ENCODE measurements at regions not wholly inside any gene's neighbourhood (a gene's known extent, or its start where the extent isn't known, plus 50 kb on each side); places are given as distances from the start of the nearest gene placed in this dataset.

- Histone ChIP-seq H3K27me3 (no peaks in the 10 kb centered on the region), H3K27ac (no peak overlapping the region), H3K4me3 (no peak overlapping the region), H3K9me3 (no peaks in the 10 kb centered on the region), H3K4me1 (no peaks in the 10 kb centered on the region), H3K36me3 (no peaks in the 10 kb centered on the region)
- TF ChIP-seq POLR2AphosphoS5 (IDR thresholded peaks at IDR 0.05; ENCODE audit: insufficient read depth in 1 of 2, low read depth in 1 of 2) (no peak), POLR2A (IDR thresholded peaks at IDR 0.05) (no peak), CTCF (IDR thresholded peaks at IDR 0.05) (no peak)
- no peak for DNase-seq (ENCODE audit: extremely low spot score in 2 of 2)
- intact Hi-C loops (cut with DNase I) = no loop called here
These were observed 71.6 kb upstream of the SYN2 start for GRCh38 chr3:11932636-11933035.

DNA sequence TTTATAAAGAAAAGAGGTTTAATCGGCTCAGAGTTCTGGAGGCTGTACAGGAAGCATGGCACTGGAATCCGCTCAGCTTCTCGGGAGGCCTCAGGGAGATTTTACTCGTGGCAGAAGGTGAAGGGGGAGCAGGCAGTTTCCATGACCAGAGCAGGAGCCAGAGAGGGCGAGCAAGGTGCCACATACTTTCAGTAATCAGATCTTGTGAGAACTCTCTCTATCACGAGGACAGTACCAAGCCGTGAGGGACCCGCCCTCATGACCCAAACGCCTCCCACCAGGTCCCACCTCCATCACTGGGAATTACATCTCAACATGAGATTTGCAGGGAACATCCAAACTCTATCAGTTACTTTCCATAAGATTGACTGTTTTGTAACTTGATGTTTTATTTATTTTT, 70.7 kb upstream of the SYN2 start:
- H3K4me3 ChIP-seq = no peak overlapping the region
- intact Hi-C loops (cut with DNase I) = no loop called here

DNA sequence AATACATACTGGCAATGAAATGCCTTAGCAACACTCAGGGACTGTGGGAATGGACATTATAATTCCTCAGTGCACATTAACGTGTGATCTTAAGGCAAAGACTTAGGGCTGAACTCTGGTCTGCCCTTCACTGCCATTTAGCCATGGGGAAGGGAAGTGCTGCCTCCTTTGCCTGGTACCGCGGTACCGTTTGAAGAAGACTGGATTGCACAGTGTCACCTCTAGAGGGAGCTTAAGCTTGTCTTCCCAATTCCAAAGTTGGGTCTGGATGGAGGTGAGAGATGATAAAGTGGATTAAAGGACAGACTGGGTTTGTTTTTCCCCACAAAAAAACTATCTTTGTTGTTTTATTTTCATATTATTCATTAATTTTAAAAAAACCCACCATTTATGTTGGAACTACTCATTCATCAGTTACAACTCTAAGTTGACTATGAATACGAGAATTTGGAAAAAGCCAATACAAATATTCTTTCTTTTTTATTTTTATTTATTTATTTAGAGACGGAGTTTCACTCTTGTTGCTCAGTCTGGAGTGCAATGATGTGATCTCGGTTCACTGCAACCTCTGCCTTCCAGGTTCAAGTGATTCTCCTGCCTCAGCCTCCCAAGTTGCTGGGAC, 60.0 kb upstream of the SYN2 start:
- no peaks in the 10 kb centered on the region for H3K4me1 ChIP-seq
- intact Hi-C loops (cut with DNase I) = no loop called here
- H3K4me3 ChIP-seq = no peak overlapping the region
- no peak overlapping the region for H3K27ac ChIP-seq
- H3K9me3 ChIP-seq = no peaks in the 10 kb centered on the region
- no peak for TF ChIP-seq POLR2AphosphoS5 (IDR thresholded peaks at IDR 0.05; ENCODE audit: insufficient read depth in 1 of 2, low read depth in 1 of 2)
- no peak for TF ChIP-seq CTCF (IDR thresholded peaks at IDR 0.05)
- TF ChIP-seq POLR2A (IDR thresholded peaks at IDR 0.05) = no peak
- no peaks in the 10 kb centered on the region for H3K36me3 ChIP-seq
- DNase-seq (ENCODE audit: extremely low spot score in 2 of 2) = no peak
- H3K27me3 ChIP-seq = no peaks in the 10 kb centered on the region

More for the DNA sequence above, 70.7 kb upstream of the SYN2 start:
- Histone ChIP-seq H3K36me3 (no peaks in the 10 kb centered on the region), H3K9me3 (no peaks in the 10 kb centered on the region), H3K27ac (no peak overlapping the region), H3K27me3 (no peaks in the 10 kb centered on the region), H3K4me1 (no peaks in the 10 kb centered on the region)
- TF ChIP-seq POLR2AphosphoS5 (IDR thresholded peaks at IDR 0.05; ENCODE audit: insufficient read depth in 1 of 2, low read depth in 1 of 2) = no peak
- no peak for TF ChIP-seq CTCF (IDR thresholded peaks at IDR 0.05)
- TF ChIP-seq POLR2A (IDR thresholded peaks at IDR 0.05) = no peak
- DNase-seq (ENCODE audit: extremely low spot score in 2 of 2) = no peak

- no peaks in the 10 kb centered on the region for H3K36me3 ChIP-seq
- intact Hi-C loops (cut with DNase I) = no loop called here
- H3K4me1 ChIP-seq = no peaks in the 10 kb centered on the region
- TF ChIP-seq CTCF (IDR thresholded peaks at IDR 0.05) = no peak
- H3K9me3 ChIP-seq = no peaks in the 10 kb centered on the region
- H3K4me3 ChIP-seq = no peak overlapping the region
- no peaks in the 10 kb centered on the region for H3K27me3 ChIP-seq
- no peak for DNase-seq (ENCODE audit: extremely low spot score in 2 of 2)
- H3K27ac ChIP-seq = no peak overlapping the region
These were observed 55.9 kb upstream of the SYN2 start for GRCh38 chr3:11948331-11948730.

DNA sequence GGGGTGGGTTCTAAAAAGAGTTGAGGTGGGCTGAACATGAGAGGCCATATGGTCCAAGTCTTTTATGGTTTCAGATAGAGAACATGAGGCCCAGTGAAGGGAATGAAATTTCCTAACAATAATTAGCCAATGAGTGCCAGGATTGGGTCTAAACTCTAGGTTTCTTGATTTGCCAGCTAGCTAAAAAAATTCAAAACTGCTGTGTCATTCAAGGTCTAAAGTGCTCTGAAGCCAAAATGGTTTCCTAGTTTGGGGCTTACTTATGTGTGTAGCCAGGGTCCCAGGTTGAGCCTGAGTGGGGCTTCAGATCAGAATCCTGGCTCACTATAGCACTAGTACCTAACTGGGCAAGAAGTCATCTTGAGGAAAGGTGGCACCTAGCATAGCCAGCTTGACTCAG, 55.3 kb upstream of the SYN2 start:
- H3K4me1 ChIP-seq = no peaks in the 10 kb centered on the region
- no peak overlapping the region for H3K27ac ChIP-seq
- no peaks in the 10 kb centered on the region for H3K9me3 ChIP-seq
- no peak overlapping the region for H3K4me3 ChIP-seq
- TF ChIP-seq POLR2A (IDR thresholded peaks at IDR 0.05) (no peak), POLR2AphosphoS5 (IDR thresholded peaks at IDR 0.05; ENCODE audit: insufficient read depth in 1 of 2, low read depth in 1 of 2) (no peak), CTCF (IDR thresholded peaks at IDR 0.05) (no peak)
- no peaks in the 10 kb centered on the region for H3K27me3 ChIP-seq
- no peak for DNase-seq (ENCODE audit: extremely low spot score in 2 of 2)
- H3K36me3 ChIP-seq = no peaks in the 10 kb centered on the region
- intact Hi-C loops (cut with DNase I) = no loop called here
